H1 (cell line): ENCODE measurements at regions not wholly inside any gene's neighbourhood (a gene's known extent, or its start where the extent isn't known, plus 50 kb on each side); places are given as distances from the start of the nearest gene placed in this dataset.
"Not testable (repeated sequence)": the region's sequence is repeated elsewhere in the genome, so short reads cannot be mapped to it uniquely, and the experiment has no call there.

Experiments used
- CTCF ChIA-PET: fragments of 300-600 bp; sonication (Branson Sonifier 250); formaldehyde crosslinking; loops from one replicate; lab custom pipeline; 2021; ENCODE audit not compliant: partially characterized antibody; lab: Charles Lee
- POLR2A ChIA-PET: fragments of 300-600 bp; sonication (Branson Sonifier 250); formaldehyde crosslinking; loops from one replicate; lab custom pipeline; 2021; ENCODE audit warnings: inconsistent platforms; ENCODE audit not compliant: partially characterized antibody; lab: Charles Lee
- DNase-seq, 2 experiments: peaks; one replicate each; pipeline versions ENCODE4 v3.0.0 to v3.0.0-alpha.2; 2010 to 2022; ENCODE audit warnings: low spot score in 2 of 2, low read depth in 1 of 2, mixed read lengths in 1 of 2
- FAIRE-seq: peaks from 2 replicates; lab custom pipeline; 2011; peaks lifted over from hg19 to GRCh38; lab: Jason Lieb, UNC
- H2AFZ ChIP-seq: 2 replicates; pipeline ENCODE4 v1.8.1; 2012; ENCODE audit warnings: low read length, inconsistent platforms
- H2AK5ac ChIP-seq: 2 replicates; pipeline ENCODE4 v1.6.1; 2013; ENCODE audit warnings: low read depth, low read length
- H2BK120ac ChIP-seq: replicated peaks from 2 replicates; pipeline ENCODE3; 2013; ENCODE audit warnings: low read depth, low read length, inconsistent platforms
- H2BK12ac ChIP-seq: 2 replicates; pipeline ENCODE4 v1.6.1; 2013; ENCODE audit warnings: low read depth, low read length
- H2BK15ac ChIP-seq: 2 replicates; pipeline ENCODE4 v1.6.1; 2013; ENCODE audit warnings: low read length
- H2BK20ac ChIP-seq: 2 replicates; pipeline ENCODE4 v1.6.1; 2013; ENCODE audit warnings: low read length
- H2BK5ac ChIP-seq: 2 replicates; pipeline ENCODE4 v1.6.1; 2013; ENCODE audit warnings: low read depth, low read length
- H3K14ac ChIP-seq: 2 replicates; pipeline ENCODE4 v1.6.1; 2013; ENCODE audit warnings: inconsistent platforms; ENCODE audit not compliant: insufficient read length
- H3K18ac ChIP-seq: 2 replicates; pipeline ENCODE4 v1.6.1; 2013; ENCODE audit warnings: low read length; ENCODE audit errors: extremely low read depth
- H3K23ac ChIP-seq: 2 replicates; pipeline ENCODE4 v1.6.1; 2013; ENCODE audit warnings: inconsistent platforms; ENCODE audit not compliant: insufficient read length
- H3K23me2 ChIP-seq: 2 replicates; pipeline ENCODE4 v1.6.1; 2013; ENCODE audit warnings: low read depth, low read length
- H3K27ac ChIP-seq: 2 replicates; pipeline ENCODE4 v1.6.1; 2011; ENCODE audit warnings: low read depth, low read length, inconsistent platforms
- H3K27me3 ChIP-seq, 4 experiments: replicated peaks in 1 of 4; 1 replicate in 1 of 4; 2 replicates in 3 of 4; pipeline versions ENCODE4 v1.6.1 to v1.8.1; 2011 to 2013; ENCODE audit warnings: low read length in 3 of 4, mild to moderate bottlenecking in 3 of 4, inconsistent platforms in 2 of 4, mixed read lengths in 2 of 4, moderate library complexity in 1 of 4; ENCODE audit not compliant: control insufficient read depth in 3 of 4, insufficient read depth in 3 of 4; ENCODE audit errors: extremely low read depth in 1 of 4
- H3K36me3 ChIP-seq, 4 experiments: 2 replicates each; pipeline versions ENCODE4 v1.6.1 to v1.8.1; 2011 to 2013; ENCODE audit warnings: mild to moderate bottlenecking in 4 of 4, low read length in 3 of 4, moderate library complexity in 2 of 4, control low read depth in 1 of 4, inconsistent platforms in 1 of 4; ENCODE audit not compliant: insufficient read depth in 4 of 4, control insufficient read depth in 2 of 4
- H3K4ac ChIP-seq: replicated peaks from 2 replicates; pipeline ENCODE3; 2013; ENCODE audit warnings: low read length, low read depth, mixed read lengths, inconsistent platforms; ENCODE audit not compliant: insufficient read length
- H3K4me1 ChIP-seq, 4 experiments: replicated peaks in 1 of 4; 1 replicate in 1 of 4; 2 replicates in 3 of 4; pipeline versions ENCODE4 v1.6.1 to v1.8.1; 2011 to 2013; ENCODE audit warnings: low read length in 3 of 4, inconsistent platforms in 2 of 4, mixed read lengths in 1 of 4; ENCODE audit not compliant: insufficient read depth in 4 of 4, control insufficient read depth in 3 of 4
- H3K4me2 ChIP-seq, 2 experiments: 2 replicates each; pipeline versions ENCODE4 v1.6.1 to v1.8.1; 2011 to 2013; ENCODE audit warnings: low read depth in 2 of 2, low read length in 2 of 2, control low read depth in 1 of 2, inconsistent platforms in 1 of 2, mild to moderate bottlenecking in 1 of 2; ENCODE audit not compliant: insufficient read depth in 1 of 2
- H3K4me3 ChIP-seq, 4 experiments: fragments of 200-600, 300-600 bp in 1 of 4; sonication (generic), shearing (Covaris generic), sonication (Bioruptor Twin) in 1 of 4; 2 replicates each; pipeline versions ENCODE4 v1.5.1 to v1.8.1; 2011 to 2016; ENCODE audit warnings: low read length in 4 of 4, low read depth in 3 of 4, control low read depth in 2 of 4, inconsistent platforms in 2 of 4, mild to moderate bottlenecking in 2 of 4, mixed read lengths in 1 of 4, moderate library complexity in 1 of 4; ENCODE audit not compliant: insufficient read depth in 2 of 4; ENCODE audit errors: extremely low read depth in 1 of 4
- H3K56ac ChIP-seq: replicated peaks from 2 replicates; pipeline ENCODE3; 2013; ENCODE audit warnings: low read depth, mild to moderate bottlenecking, mixed read lengths, low read length, inconsistent platforms; ENCODE audit not compliant: insufficient read length
- H3K79me1 ChIP-seq: 2 replicates; pipeline ENCODE4 v1.6.1; 2013; ENCODE audit warnings: low read depth, low read length, control low read depth
- H3K79me2 ChIP-seq, 2 experiments: 2 replicates each; pipeline versions ENCODE4 v1.6.1 to v1.8.1; 2012 to 2013; ENCODE audit warnings: low read length in 2 of 2, mild to moderate bottlenecking in 2 of 2, inconsistent platforms in 1 of 2; ENCODE audit not compliant: insufficient read depth in 2 of 2, control insufficient read depth in 1 of 2
- H3K9ac ChIP-seq, 4 experiments: replicated peaks in 1 of 4; 1 replicate in 1 of 4; 2 replicates in 3 of 4; pipeline versions ENCODE4 v1.6.1 to v1.8.1; 2011 to 2013; ENCODE audit warnings: low read depth in 3 of 4, low read length in 3 of 4, control low read depth in 2 of 4, mild to moderate bottlenecking in 2 of 4, moderate library complexity in 2 of 4, inconsistent platforms in 1 of 4; ENCODE audit errors: extremely low read depth in 1 of 4
- H3K9me3 ChIP-seq, 2 experiments: 2 replicates each; pipeline versions ENCODE4 v1.6.1 to v1.8.1; 2012 to 2013; ENCODE audit warnings: mild to moderate bottlenecking in 2 of 2, moderate library complexity in 2 of 2, control low read depth in 1 of 2, inconsistent platforms in 1 of 2, low read depth in 1 of 2, low read length in 1 of 2, mixed read lengths in 1 of 2; ENCODE audit not compliant: insufficient read depth in 2 of 2
- H4K20me1 ChIP-seq, 2 experiments: replicated peaks in 1 of 2; 2 replicates each; pipeline versions ENCODE3 to v1.8.1; 2011 to 2013; ENCODE audit warnings: inconsistent platforms in 2 of 2, low read length in 2 of 2, mild to moderate bottlenecking in 1 of 2; ENCODE audit not compliant: insufficient read depth in 2 of 2, control insufficient read depth in 1 of 2
- H4K5ac ChIP-seq: 2 replicates; pipeline ENCODE4 v1.6.1; 2013; ENCODE audit warnings: low read length, low read depth, mixed read lengths, inconsistent platforms; ENCODE audit not compliant: insufficient read length
- H4K8ac ChIP-seq: 2 replicates; pipeline ENCODE4 v1.8.0; 2013; ENCODE audit warnings: mild to moderate bottlenecking, moderate library complexity, low read length, inconsistent platforms; ENCODE audit not compliant: insufficient read depth; ENCODE audit errors: extremely low read depth
- H4K91ac ChIP-seq: replicated peaks from 2 replicates; pipeline ENCODE3; 2013; ENCODE audit warnings: low read length, mixed read lengths, inconsistent platforms; ENCODE audit not compliant: insufficient read length
- WGBS, 2 experiments: shearing (Covaris generic) in 1 of 2; methylation state at CpG; one replicate each; pipeline versions ENCODE4 v1.1.6 to v1.1.7; 2013 to 2015; ENCODE audit warnings: low lambda C conversion rate in 2 of 2, mixed read lengths in 2 of 2, inconsistent platforms in 1 of 2, low coverage in 1 of 2, missing lambda C conversion rate in 1 of 2; ENCODE audit not compliant: insufficient replicate concordance in 2 of 2, insufficient coverage in 1 of 2, insufficient read length in 1 of 2; ENCODE audit errors: extremely low coverage in 1 of 2, missing lambda C conversion rate in 1 of 2; 5-methylcytosine and 5-hydroxymethylcytosine counted together

DNA sequence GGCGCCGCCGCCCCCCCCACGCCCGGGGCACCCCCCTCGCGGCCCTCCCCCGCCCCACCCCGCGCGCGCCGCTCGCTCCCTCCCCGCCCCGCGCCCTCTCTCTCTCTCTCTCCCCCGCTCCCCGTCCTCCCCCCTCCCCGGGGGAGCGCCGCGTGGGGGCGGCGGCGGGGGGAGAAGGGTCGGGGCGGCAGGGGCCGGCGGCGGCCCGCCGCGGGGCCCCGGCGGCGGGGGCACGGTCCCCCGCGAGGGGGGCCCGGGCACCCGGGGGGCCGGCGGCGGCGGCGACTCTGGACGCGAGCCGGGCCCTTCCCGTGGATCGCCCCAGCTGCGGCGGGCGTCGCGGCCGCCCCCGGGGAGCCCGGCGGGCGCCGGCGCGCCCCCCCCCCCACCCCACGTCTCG lies 2121.5 kb upstream of the TPTE start:
- H4K20me1 ChIP-seq, H3K18ac ChIP-seq, H3K14ac ChIP-seq, H3K27ac ChIP-seq, H3K36me3 ChIP-seq, DNase-seq, FAIRE-seq, CTCF ChIA-PET, H2BK12ac ChIP-seq, H3K79me2 ChIP-seq, H2BK120ac ChIP-seq, H2AK5ac ChIP-seq, H3K56ac ChIP-seq, H3K23ac ChIP-seq, H3K79me1 ChIP-seq, H3K4me3 ChIP-seq, H3K4me1 ChIP-seq, H3K23me2 ChIP-seq, H3K9ac ChIP-seq, H4K91ac ChIP-seq, H4K8ac ChIP-seq, H3K4ac ChIP-seq, H2BK15ac ChIP-seq, H3K9me3 ChIP-seq, H3K27me3 ChIP-seq, H2BK20ac ChIP-seq, H4K5ac ChIP-seq, H3K4me2 ChIP-seq, H2AFZ ChIP-seq, H2BK5ac ChIP-seq, POLR2A ChIA-PET: not testable (repeated sequence)
- WGBS, 2 experiments, result no CpG with 5 or more reads among the region's 67 CpGs

DNA sequence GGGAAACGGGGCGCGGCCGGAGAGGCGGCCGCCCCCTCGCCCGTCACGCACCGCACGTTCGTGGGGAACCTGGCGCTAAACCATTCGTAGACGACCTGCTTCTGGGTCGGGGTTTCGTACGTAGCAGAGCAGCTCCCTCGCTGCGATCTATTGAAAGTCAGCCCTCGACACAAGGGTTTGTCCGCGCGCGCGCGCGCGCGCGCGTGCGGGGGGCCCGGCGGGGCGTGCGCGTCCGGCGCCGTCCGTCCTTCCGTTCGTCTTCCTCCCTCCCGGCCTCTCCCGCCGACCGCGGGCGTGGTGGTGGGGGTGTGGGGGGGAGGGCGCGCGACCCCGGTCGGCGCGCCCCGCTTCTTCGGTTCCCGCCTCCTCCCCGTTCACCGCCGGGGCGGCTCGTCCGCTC lies 2119.6 kb upstream of the TPTE start:
- H3K79me1 ChIP-seq, H2AFZ ChIP-seq, H3K9ac ChIP-seq, H4K5ac ChIP-seq, H3K79me2 ChIP-seq, H2BK120ac ChIP-seq, H2BK5ac ChIP-seq, H4K8ac ChIP-seq, FAIRE-seq, H3K14ac ChIP-seq, H3K4me1 ChIP-seq, H4K91ac ChIP-seq, H3K4ac ChIP-seq, H3K27ac ChIP-seq, H4K20me1 ChIP-seq, H2AK5ac ChIP-seq, H3K56ac ChIP-seq, H3K23ac ChIP-seq, H3K36me3 ChIP-seq, CTCF ChIA-PET, H3K27me3 ChIP-seq, POLR2A ChIA-PET, H3K4me2 ChIP-seq, H2BK12ac ChIP-seq, H3K4me3 ChIP-seq, H2BK15ac ChIP-seq, H2BK20ac ChIP-seq, H3K18ac ChIP-seq, H3K9me3 ChIP-seq, H3K23me2 ChIP-seq, DNase-seq: not testable (repeated sequence)
- WGBS, 2 experiments, result no CpG with 5 or more reads among the region's 66 CpGs
